WTC11 (cell line): ENCODE measurements at regions not wholly inside any gene's neighbourhood (a gene's known extent, or its start where the extent isn't known, plus 50 kb on each side); places are given as distances from the start of the nearest gene placed in this dataset.

Source experiments
- IRF2 ChIP-seq: sonication (generic); formaldehyde crosslinking; IDR thresholded peaks from 2 replicates; pipeline ENCODE4 v1.8.0; 2022; ENCODE audit warnings: low read depth, missing genetic modification reagents, borderline replicate concordance
- USF1 ChIP-seq: sonication (generic); formaldehyde crosslinking; IDR thresholded peaks from 2 replicates; pipeline ENCODE4 v1.8.0; 2022; ENCODE audit warnings: mild to moderate bottlenecking, missing genetic modification reagents

GRCh38 chr12:83634726-83635267, 948.1 kb downstream of the TMTC2 start:
- TF ChIP-seq USF1 (CRISPR knock-in tag) (no peak), IRF2 (no peak)
